MM.1S (cell line): ENCODE measurements at regions not wholly inside any gene's neighbourhood (a gene's known extent, or its start where the extent isn't known, plus 50 kb on each side); places are given as distances from the start of the nearest gene placed in this dataset.

ENCODE experiments used
- CTCF ChIP-seq: fragments of 300-600 bp; sonication (generic); IDR thresholded peaks from 2 replicates; pipeline ENCODE4 v1.5.1; 2016; ENCODE audit warnings: antibody characterized with exemption, low read length, mixed read lengths
- EZH2 ChIP-seq: fragments of 300-600 bp; sonication (generic); optimal IDR thresholded peaks from 2 replicates; pipeline ENCODE3; 2017; ENCODE audit warnings: low read depth, mild to moderate bottlenecking, antibody characterized with exemption, low read length, mixed read lengths

GRCh38 chr3:95036526-95037021, 973.7 kb downstream of the NSUN3 start:
- TF ChIP-seq EZH2 (no peak), CTCF (no peak)
